ENCODE measurements at regions not wholly inside any gene's neighbourhood (a gene's known extent, or its start where the extent isn't known, plus 50 kb on each side); places are given as distances from the start of the nearest gene placed in this dataset.

DNA sequence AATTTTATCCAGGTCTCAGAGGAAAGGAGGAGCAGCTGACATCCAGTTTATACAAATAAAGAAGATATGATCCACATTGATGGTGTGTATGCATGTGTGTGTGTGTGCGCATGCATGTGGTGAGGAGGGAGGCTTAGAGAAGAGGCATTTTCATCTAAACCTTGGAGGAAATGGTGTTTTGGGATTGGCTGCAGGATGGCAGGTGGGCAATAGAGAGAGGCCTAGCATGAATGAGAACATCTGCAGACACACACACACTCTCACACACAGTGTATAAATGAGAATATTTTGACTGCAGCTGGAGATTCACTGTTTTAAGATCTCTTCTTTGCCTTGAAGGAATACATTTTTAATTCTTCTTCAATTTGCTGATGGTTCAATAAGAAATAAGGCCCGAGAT, 61.7 kb upstream of the TMEM17 start:
- intact Hi-C loops (cut with DNase I) = no loop called here
- no peak for DNase-seq

DNA sequence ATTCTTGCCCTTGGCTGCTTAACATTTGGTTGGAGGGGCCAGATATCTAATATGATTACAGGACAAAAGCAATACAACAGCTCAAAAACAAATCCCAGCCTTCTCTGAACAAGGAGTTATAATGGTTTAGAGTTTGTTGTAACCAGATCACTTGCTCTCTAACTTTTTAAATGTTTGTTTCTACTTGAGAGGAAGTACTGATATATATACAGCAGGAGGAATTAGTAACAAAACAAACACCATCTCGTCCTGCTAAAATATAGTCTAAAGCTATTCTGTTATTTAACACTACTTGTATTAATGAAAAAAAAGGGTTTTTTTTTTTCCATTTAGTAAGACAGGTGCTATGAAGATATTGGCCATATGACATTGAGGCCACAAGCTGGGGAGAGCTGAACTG, 60.9 kb upstream of the TMEM17 start:
- DNase-seq = no peak
- intact Hi-C loops (cut with DNase I) = no loop called here

DNA sequence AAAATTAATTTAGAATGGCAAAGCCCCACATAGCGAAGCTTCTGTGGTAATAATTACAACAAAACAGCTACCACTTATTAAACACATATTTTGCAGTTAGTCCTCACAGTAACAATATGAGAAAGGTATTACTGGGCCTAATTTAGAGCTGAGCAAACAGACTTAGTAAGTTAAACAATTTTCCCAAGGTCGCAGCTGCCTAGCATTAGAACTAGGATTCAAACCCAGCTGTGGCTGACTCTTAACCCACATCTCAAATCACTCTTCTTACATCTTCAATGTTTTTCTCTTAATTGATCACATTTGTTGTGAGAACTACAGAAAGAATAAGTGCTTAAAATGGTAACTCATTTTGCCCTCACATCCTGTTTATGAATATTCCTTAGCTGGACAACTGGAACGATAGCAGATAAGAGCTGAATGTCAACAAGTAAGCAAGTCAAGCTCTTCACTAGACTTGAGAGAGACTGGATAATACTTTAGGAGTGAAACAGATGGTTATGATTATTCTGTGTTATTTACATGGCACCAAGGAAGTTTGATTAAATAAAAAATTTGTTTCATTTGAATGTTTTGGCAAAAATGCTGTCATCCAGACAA, 59.4 kb upstream of the TMEM17 start:
- no peak for DNase-seq
- intact Hi-C loops (cut with DNase I) = no loop called here

DNA sequence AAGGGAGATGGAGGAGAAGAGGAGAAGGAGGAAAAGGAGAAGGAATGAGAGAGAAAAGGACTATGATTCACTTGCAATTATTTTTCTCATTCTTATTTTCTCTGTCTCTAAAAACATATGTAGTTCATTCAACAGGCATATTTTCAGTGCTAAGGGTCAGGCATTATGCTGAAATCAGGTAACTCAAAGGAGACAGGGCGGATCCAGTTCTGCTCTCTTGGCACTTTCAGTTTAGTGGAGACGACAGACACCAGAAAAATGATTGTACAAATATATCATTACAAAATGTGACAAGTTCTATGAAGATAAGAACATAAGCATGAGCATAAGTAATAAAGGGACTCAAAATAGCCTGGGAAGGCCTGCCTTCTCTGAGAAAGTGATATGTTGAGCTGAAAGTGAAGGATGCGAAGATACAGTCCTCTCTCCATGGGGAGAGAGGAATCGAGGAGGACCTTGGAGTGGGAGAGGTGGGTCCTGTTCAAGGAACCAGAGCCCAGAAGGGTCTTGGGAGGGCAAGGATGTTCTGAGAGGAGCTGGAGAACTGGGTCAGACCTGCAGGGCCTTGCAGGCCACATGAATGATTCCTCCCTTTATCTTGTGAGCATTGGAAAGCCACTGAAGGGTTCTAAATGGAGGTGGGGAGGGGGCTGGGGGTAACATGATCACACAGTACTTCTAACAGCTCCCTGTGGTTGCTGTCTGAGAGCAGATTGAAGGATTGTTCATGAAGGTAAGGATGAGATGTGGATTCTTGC, 58.6 kb upstream of the TMEM17 start:
- DNase-seq = no peak
- intact Hi-C loops (cut with DNase I) = no loop called here

DNA sequence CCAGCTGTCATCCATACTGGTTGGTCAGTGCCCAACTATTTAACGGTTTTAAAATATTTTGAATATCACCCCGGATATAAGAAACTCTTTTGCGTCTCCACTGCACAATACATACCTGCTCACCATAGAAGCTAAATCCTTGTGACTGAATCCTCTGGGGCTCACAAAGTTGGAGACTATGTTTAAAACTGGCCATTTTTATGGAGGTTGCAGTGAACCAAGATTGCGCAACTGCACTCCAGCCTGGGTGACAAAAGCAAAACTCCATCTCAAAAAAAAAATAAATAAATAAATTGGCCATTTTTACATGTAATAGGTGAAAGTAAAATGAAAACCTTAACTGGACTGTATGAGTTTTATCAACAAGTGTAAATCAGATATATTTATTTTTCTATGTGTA, 55.6 kb upstream of the TMEM17 start:
- DNase-seq = no peak
- intact Hi-C loops (cut with DNase I) = no loop called here

DNA sequence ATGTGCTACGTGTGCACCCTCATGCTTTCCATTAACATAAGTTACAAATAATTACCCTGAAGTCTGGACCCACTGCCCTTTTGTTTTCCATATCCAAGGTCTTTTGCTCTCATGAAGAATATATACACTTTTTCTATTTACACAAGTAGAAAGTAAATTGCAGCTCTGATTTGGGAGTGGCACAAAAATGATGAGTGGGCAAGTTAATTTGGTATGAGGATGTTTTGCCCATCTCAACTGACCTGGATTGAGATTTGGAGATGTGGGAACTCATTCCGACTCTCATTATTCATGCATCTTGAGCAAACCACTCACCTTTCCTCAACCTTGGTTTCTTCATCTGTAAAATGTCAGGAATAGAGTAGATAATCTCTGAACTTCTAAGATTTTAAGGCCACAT, 53.6 kb upstream of the TMEM17 start:
- no peak for DNase-seq
- intact Hi-C loops (cut with DNase I) = no loop called here

DNA sequence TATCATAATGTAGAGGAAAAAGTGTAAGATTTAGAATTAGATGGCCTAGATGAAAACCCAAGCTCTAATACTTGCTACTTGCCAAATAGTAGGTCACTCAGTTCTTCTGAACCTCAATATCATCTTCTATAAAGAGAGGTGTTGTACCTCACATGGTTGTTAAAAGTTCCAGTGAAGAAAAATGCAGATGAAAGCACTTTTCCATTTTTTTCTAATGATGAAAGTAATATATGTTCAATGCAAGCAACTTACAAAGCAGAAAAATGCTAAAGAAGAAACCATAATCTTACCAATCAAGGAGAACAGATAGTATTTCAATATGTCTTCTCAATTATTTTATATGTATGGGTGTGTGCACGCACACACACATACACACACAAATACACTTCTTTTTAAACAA, 52.7 kb upstream of the TMEM17 start:
- intact Hi-C loops (cut with DNase I) = no loop called here
- no peak for DNase-seq

DNA sequence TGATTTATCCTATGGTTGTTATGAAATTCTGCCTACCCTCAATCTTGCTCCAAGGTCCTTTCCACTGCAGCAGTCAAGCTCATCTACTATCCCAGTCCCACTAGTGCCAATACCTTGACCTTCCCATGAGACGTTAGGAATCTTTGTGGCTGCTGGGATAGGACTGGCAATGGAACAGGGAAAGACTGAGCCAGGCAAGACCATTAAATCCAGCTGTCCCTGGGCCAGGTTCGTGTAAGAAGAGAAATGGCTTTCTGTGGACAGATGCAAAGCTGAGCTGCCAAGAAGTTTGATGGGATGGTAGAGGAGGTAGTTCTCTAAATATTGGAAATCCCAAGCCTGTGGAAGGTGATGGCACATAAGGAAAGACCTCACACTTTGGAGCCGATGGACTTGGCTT, 50.1 kb upstream of the TMEM17 start:
- no peak for DNase-seq
- intact Hi-C loops (cut with DNase I) = no loop called here
